H9 (cell line): ENCODE measurements at regions not wholly inside any gene's neighbourhood (a gene's known extent, or its start where the extent isn't known, plus 50 kb on each side); places are given as distances from the start of the nearest gene placed in this dataset.

Source experiments
- DNase-seq: peaks from one replicate; pipeline ENCODE4 v3.0.0-alpha.2; 2017
- H2AFZ ChIP-seq: one replicate; pipeline ENCODE4 v1.6.1; 2013; ENCODE audit warnings: mild to moderate bottlenecking, low read length, control low read depth, moderate library complexity
- H2AK5ac ChIP-seq: 2 replicates; pipeline ENCODE4 v1.6.1; 2013; ENCODE audit warnings: low read length, control low read depth, mixed read lengths; ENCODE audit not compliant: insufficient read length
- H2BK120ac ChIP-seq: one replicate; pipeline ENCODE4 v1.6.1; 2013; ENCODE audit warnings: low read depth, mild to moderate bottlenecking, low read length, control low read depth, inconsistent platforms; ENCODE audit not compliant: poor library complexity, severe bottlenecking
- H2BK12ac ChIP-seq: 2 replicates; pipeline ENCODE4 v1.6.1; 2013; ENCODE audit warnings: low read length, control low read depth, mixed read lengths, low read depth; ENCODE audit not compliant: insufficient read length
- H2BK15ac ChIP-seq: 2 replicates; pipeline ENCODE4 v1.6.1; 2013; ENCODE audit warnings: low read depth, low read length, control low read depth
- H2BK20ac ChIP-seq: one replicate; pipeline ENCODE4 v1.6.1; 2013; ENCODE audit warnings: low read depth, mild to moderate bottlenecking, low read length, control low read depth, inconsistent platforms; ENCODE audit not compliant: poor library complexity, severe bottlenecking
- H2BK5ac ChIP-seq: 2 replicates; pipeline ENCODE4 v1.6.1; 2013; ENCODE audit warnings: low read length, control low read depth, mixed read lengths; ENCODE audit not compliant: insufficient read length
- H3K14ac ChIP-seq: 2 replicates; pipeline ENCODE4 v1.6.1; 2013; ENCODE audit warnings: low read length, control low read depth; ENCODE audit not compliant: insufficient read depth
- H3K18ac ChIP-seq: 2 replicates; pipeline ENCODE4 v1.6.1; 2013; ENCODE audit warnings: low read depth, mild to moderate bottlenecking, mixed read lengths, low read length, control low read depth; ENCODE audit not compliant: insufficient read length
- H3K23ac ChIP-seq: 2 replicates; pipeline ENCODE4 v1.6.1; 2013; ENCODE audit warnings: low read length, control low read depth, mixed read lengths, low read depth; ENCODE audit not compliant: insufficient read length
- H3K23me2 ChIP-seq: 2 replicates; pipeline ENCODE4 v1.6.1; 2013; ENCODE audit warnings: low read depth, mild to moderate bottlenecking, mixed read lengths, low read length, control low read depth; ENCODE audit not compliant: insufficient read length, poor library complexity, severe bottlenecking
- H3K27ac ChIP-seq: 2 replicates; pipeline ENCODE4 v1.5.1; 2013; ENCODE audit warnings: low read length, control low read depth, mixed read lengths, low read depth; ENCODE audit not compliant: insufficient read length
- H3K27me3 ChIP-seq: 2 replicates; pipeline ENCODE4 v1.6.1; 2013; ENCODE audit warnings: low read length, control low read depth, inconsistent platforms; ENCODE audit not compliant: insufficient read depth
- H3K4ac ChIP-seq: 2 replicates; pipeline ENCODE4 v1.6.1; 2013; ENCODE audit warnings: low read depth, mild to moderate bottlenecking, control low read depth, inconsistent platforms, low read length, moderate library complexity
- H3K4me1 ChIP-seq: 2 replicates; pipeline ENCODE4 v1.6.1; 2013; ENCODE audit warnings: low read length, control low read depth, inconsistent platforms; ENCODE audit not compliant: insufficient read depth
- H3K4me2 ChIP-seq: 2 replicates; pipeline ENCODE4 v1.6.1; 2013; ENCODE audit warnings: low read length, control low read depth, mixed read lengths; ENCODE audit not compliant: insufficient read length, insufficient read depth
- H3K56ac ChIP-seq: 2 replicates; pipeline ENCODE4 v1.6.1; 2013; ENCODE audit warnings: low read depth, mild to moderate bottlenecking, mixed read lengths, low read length, control low read depth; ENCODE audit not compliant: insufficient read length
- H3K79me1 ChIP-seq: 2 replicates; pipeline ENCODE4 v1.6.1; 2013; ENCODE audit warnings: low read depth, mild to moderate bottlenecking, moderate library complexity, low read length, control low read depth, inconsistent platforms; ENCODE audit not compliant: insufficient read depth, poor library complexity, severe bottlenecking
- H3K79me2 ChIP-seq: 2 replicates; pipeline ENCODE4 v1.6.1; 2013; ENCODE audit warnings: low read length, control low read depth, inconsistent platforms; ENCODE audit not compliant: insufficient read depth
- H3K9ac ChIP-seq: 2 replicates; pipeline ENCODE4 v1.6.1; 2013; ENCODE audit warnings: low read length, control low read depth, mixed read lengths; ENCODE audit not compliant: insufficient read length; ENCODE audit errors: extremely low read depth
- H3K9me3 ChIP-seq: one replicate; pipeline ENCODE4 v1.6.1; 2013; ENCODE audit warnings: low read depth, low read length, inconsistent platforms; ENCODE audit not compliant: control insufficient read depth
- H3T11ph ChIP-seq: one replicate; pipeline ENCODE4 v1.6.1; 2013; ENCODE audit warnings: mild to moderate bottlenecking, low read length, control low read depth, inconsistent platforms
- H4K20me1 ChIP-seq: one replicate; pipeline ENCODE4 v1.6.1; 2013; ENCODE audit not compliant: control insufficient read depth, insufficient read length, insufficient read depth
- H4K5ac ChIP-seq: 2 replicates; pipeline ENCODE4 v1.6.1; 2013; ENCODE audit warnings: low read depth, mild to moderate bottlenecking, mixed read lengths, low read length, control low read depth; ENCODE audit not compliant: insufficient read length
- H4K8ac ChIP-seq: replicated peaks from 2 replicates; pipeline ENCODE4 v1.6.1; 2013; ENCODE audit warnings: low read length, control low read depth, mixed read lengths, low read depth; ENCODE audit not compliant: insufficient read length
- H4K91ac ChIP-seq: 2 replicates; pipeline ENCODE4 v1.6.1; 2013; ENCODE audit warnings: low read depth, mild to moderate bottlenecking, moderate library complexity, mixed read lengths, low read length, control low read depth; ENCODE audit not compliant: insufficient read length
- H3K27ac Mint-ChIP-seq, 3 experiments: 2 replicates in 2 of 3; 3 replicates in 1 of 3; pipeline ENCODE4 v1.8.0; 2020 to 2021; ENCODE audit warnings: mixed read lengths in 3 of 3, mild to moderate bottlenecking in 1 of 3, moderate library complexity in 1 of 3
- H3K27me3 Mint-ChIP-seq: 2 replicates; pipeline ENCODE4 v1.8.0; 2021; ENCODE audit warnings: low read depth, mild to moderate bottlenecking, moderate library complexity, mixed read lengths
- H3K36me3 Mint-ChIP-seq, 3 experiments: 2 replicates in 2 of 3; 3 replicates in 1 of 3; pipeline ENCODE4 v1.8.0; 2020 to 2021; ENCODE audit warnings: low read depth in 3 of 3, mixed read lengths in 3 of 3; ENCODE audit not compliant: insufficient read depth in 1 of 3
- H3K4me1 Mint-ChIP-seq, 2 experiments: 2 replicates each; pipeline ENCODE4 v1.8.0; 2020; ENCODE audit warnings: mixed read lengths in 2 of 2
- H3K4me3 Mint-ChIP-seq, 2 experiments: 2 replicates in 1 of 2; 3 replicates in 1 of 2; pipeline ENCODE4 v1.8.0; 2020 to 2021; ENCODE audit warnings: mild to moderate bottlenecking in 2 of 2, mixed read lengths in 2 of 2, moderate library complexity in 1 of 2
- H3K9me3 Mint-ChIP-seq, 2 experiments: 2 replicates in 1 of 2; 3 replicates in 1 of 2; pipeline ENCODE4 v1.8.0; 2020; ENCODE audit warnings: mild to moderate bottlenecking in 2 of 2, mixed read lengths in 2 of 2, moderate library complexity in 1 of 2
- WGBS: extraction: QIAGEN DNeasy Blood & Tissue Kit; methylation state at CpG from one replicate; pipeline ENCODE4 v1.1.7; 2013; ENCODE audit warnings: missing lambda C conversion rate, low lambda C conversion rate, mixed read lengths; ENCODE audit not compliant: insufficient read length; ENCODE audit errors: extremely low coverage; 5-methylcytosine and 5-hydroxymethylcytosine counted together
- TF ChIP-seq, protein P1 (sequence below): fragments of 200-600 bp; sonication (generic); conservative IDR thresholded peaks from 3 replicates; pipeline ENCODE4 v1.8.0; 2021; ENCODE audit warnings: antibody characterized with exemption, mild to moderate bottlenecking

DNA sequence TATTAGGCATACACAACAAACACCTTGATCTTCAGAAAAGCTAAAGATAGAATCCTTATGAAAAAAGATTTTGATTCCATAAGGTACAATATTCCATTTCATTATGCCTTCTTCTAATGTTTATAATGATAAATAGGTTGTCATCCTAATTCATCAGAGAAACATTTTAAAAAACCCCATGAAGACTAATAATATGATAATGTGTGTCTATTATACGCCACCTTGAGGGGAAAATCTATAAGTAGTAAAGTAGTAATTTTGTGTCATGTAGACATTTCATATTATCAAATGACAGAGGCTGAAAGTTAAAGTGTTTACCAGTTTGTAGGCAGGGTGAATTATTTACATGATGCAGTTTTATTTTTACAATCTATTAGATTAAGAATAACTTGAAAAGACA lies 524.3 kb downstream of the GBE1 start:
- no peak overlapping the region for H3K56ac ChIP-seq
- H3K4me1 Mint-ChIP-seq, result peaks cover 8 to 9% of the 10 kb centered on the region in 2 experiments
- H4K8ac ChIP-seq, result no peak overlapping the region
- no peak overlapping the region for H3T11ph ChIP-seq
- H3K23ac ChIP-seq, result no peak overlapping the region
- H3K4ac ChIP-seq, result no peak overlapping the region
- no peak overlapping the region for H2BK5ac ChIP-seq
- no peak overlapping the region for H3K27ac ChIP-seq
- no peak overlapping the region for H4K91ac ChIP-seq
- H3K14ac ChIP-seq, result no peak overlapping the region
- no CpG with 5 or more reads among the region's 1 CpG for WGBS
- no peak overlapping the region for H2BK20ac ChIP-seq
- H3K27ac Mint-ChIP-seq, result no peak overlapping the region
- H3K4me3 Mint-ChIP-seq, result no peak overlapping the region
- no peak overlapping the region for H3K9ac ChIP-seq
- H3K36me3 Mint-ChIP-seq, result no peaks in the 10 kb centered on the region
- H3K4me2 ChIP-seq, result no peak overlapping the region
- H3K4me1 ChIP-seq, result no peaks in the 10 kb centered on the region
- no peak overlapping the region for H4K5ac ChIP-seq
- no peak for DNase-seq
- no peaks in the 10 kb centered on the region for H3K27me3 Mint-ChIP-seq
- H2BK120ac ChIP-seq, result no peak overlapping the region
- H2BK15ac ChIP-seq, result no peak overlapping the region
- H3K79me2 ChIP-seq, result no peaks in the 10 kb centered on the region
- H4K20me1 ChIP-seq, result no peaks in the 10 kb centered on the region
- TF ChIP-seq, protein P1, sequence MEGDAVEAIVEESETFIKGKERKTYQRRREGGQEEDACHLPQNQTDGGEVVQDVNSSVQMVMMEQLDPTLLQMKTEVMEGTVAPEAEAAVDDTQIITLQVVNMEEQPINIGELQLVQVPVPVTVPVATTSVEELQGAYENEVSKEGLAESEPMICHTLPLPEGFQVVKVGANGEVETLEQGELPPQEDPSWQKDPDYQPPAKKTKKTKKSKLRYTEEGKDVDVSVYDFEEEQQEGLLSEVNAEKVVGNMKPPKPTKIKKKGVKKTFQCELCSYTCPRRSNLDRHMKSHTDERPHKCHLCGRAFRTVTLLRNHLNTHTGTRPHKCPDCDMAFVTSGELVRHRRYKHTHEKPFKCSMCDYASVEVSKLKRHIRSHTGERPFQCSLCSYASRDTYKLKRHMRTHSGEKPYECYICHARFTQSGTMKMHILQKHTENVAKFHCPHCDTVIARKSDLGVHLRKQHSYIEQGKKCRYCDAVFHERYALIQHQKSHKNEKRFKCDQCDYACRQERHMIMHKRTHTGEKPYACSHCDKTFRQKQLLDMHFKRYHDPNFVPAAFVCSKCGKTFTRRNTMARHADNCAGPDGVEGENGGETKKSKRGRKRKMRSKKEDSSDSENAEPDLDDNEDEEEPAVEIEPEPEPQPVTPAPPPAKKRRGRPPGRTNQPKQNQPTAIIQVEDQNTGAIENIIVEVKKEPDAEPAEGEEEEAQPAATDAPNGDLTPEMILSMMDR, result no peak
- no peaks in the 10 kb centered on the region for H3K23me2 ChIP-seq
- H3K27me3 ChIP-seq, result no peaks in the 10 kb centered on the region
- peaks cover 0 to 2% of the 10 kb centered on the region in 2 experiments; a peak in 1 of 5 replicates for H3K9me3 Mint-ChIP-seq
- H3K18ac ChIP-seq, result no peak overlapping the region
- no peak overlapping the region for H2AFZ ChIP-seq
- no peaks in the 10 kb centered on the region for H3K9me3 ChIP-seq
- H3K79me1 ChIP-seq, result no peaks in the 10 kb centered on the region
- no peak overlapping the region for H2BK12ac ChIP-seq
- no peak overlapping the region for H2AK5ac ChIP-seq
